ENCODE measurements at regions not wholly inside any gene's neighbourhood (a gene's known extent, or its start where the extent isn't known, plus 50 kb on each side); places are given as distances from the start of the nearest gene placed in this dataset.

GRCh38 chr4:98712607-98713006, 54.2 kb upstream of the TSPAN5 start (continued):
- TF ChIP-seq TAF1 (IDR thresholded peaks at IDR 0.05; ENCODE audit: borderline replicate concordance, low read depth, low read length) (no peak), TEAD4 (IDR thresholded peaks at IDR 0.05; ENCODE audit: borderline replicate concordance, insufficient read depth) (0 out of 2 replicates have a peak, but pooled peaks have one; percentile 36), RXRA (IDR thresholded peaks at IDR 0.05; ENCODE audit: borderline replicate concordance, low read depth) (peak; percentile 22; the same call in 1 of the 2 replicates), MXI1 (IDR thresholded peaks at IDR 0.05; ENCODE audit: low read depth, low read length) (no peak), SMC3 (IDR thresholded peaks at IDR 0.05; ENCODE audit: low read depth, low read length) (no peak), NRF1 (IDR thresholded peaks at IDR 0.05; ENCODE audit: low read depth, low read length) (no peak), GATA2 (CRISPR knock-in tag; IDR thresholded peaks at IDR 0.05) (peak; percentile 61; the same call in 1 of the 2 replicates), PBX3 (IDR thresholded peaks at IDR 0.05) (peak; percentile 93), POLR2AphosphoS5 (IDR thresholded peaks at IDR 0.05; ENCODE audit: low read depth, low read length) (peak; percentile 77; the same call in 1 of the 2 replicates), TCF12 (IDR thresholded peaks at IDR 0.05) (peak; percentile 97), FOXJ3 (CRISPR knock-in tag; IDR thresholded peaks at IDR 0.05) (no peak), ZBTB33 (IDR thresholded peaks at IDR 0.05; ENCODE audit: borderline replicate concordance, low read depth) (no peak)
- TF ChIP-seq, protein P1, sequence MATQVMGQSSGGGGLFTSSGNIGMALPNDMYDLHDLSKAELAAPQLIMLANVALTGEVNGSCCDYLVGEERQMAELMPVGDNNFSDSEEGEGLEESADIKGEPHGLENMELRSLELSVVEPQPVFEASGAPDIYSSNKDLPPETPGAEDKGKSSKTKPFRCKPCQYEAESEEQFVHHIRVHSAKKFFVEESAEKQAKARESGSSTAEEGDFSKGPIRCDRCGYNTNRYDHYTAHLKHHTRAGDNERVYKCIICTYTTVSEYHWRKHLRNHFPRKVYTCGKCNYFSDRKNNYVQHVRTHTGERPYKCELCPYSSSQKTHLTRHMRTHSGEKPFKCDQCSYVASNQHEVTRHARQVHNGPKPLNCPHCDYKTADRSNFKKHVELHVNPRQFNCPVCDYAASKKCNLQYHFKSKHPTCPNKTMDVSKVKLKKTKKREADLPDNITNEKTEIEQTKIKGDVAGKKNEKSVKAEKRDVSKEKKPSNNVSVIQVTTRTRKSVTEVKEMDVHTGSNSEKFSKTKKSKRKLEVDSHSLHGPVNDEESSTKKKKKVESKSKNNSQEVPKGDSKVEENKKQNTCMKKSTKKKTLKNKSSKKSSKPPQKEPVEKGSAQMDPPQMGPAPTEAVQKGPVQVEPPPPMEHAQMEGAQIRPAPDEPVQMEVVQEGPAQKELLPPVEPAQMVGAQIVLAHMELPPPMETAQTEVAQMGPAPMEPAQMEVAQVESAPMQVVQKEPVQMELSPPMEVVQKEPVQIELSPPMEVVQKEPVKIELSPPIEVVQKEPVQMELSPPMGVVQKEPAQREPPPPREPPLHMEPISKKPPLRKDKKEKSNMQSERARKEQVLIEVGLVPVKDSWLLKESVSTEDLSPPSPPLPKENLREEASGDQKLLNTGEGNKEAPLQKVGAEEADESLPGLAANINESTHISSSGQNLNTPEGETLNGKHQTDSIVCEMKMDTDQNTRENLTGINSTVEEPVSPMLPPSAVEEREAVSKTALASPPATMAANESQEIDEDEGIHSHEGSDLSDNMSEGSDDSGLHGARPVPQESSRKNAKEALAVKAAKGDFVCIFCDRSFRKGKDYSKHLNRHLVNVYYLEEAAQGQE (IDR thresholded peaks at IDR 0.05; ENCODE audit: low read depth, low read length) = no peak

- Histone ChIP-seq H3K4me3 (ENCODE audit: low read depth in 2 of 2, low read length in 1 of 2) (no peak overlapping the region), H4K20me1 (ENCODE audit: insufficient read depth) (no peaks in the 10 kb centered on the region), H3K36me3 (replicated peaks in 1 of 2; ENCODE audit: control insufficient read depth in 1 of 2, insufficient read depth in 2 of 2, low read length in 1 of 2) (no peaks in the 10 kb centered on the region), H3F3A (replicated peaks; ENCODE audit: insufficient read depth) (peaks cover 4% of the 10 kb centered on the region), H3K27ac (ENCODE audit: low read depth in 2 of 2, low read length in 1 of 2) (no peak overlapping the region), H3K9me3 (peaks cover 6% of the 10 kb centered on the region; the same call in 1 of the 2 replicates), H3K27me3 (ENCODE audit: insufficient read depth) (no peaks in the 10 kb centered on the region), H3K9ac (no peak overlapping the region), H3K4me1 (ENCODE audit: control insufficient read depth in 1 of 2, insufficient read depth in 2 of 2, low read depth in 1 of 2, low read length in 1 of 2) (no peaks in the 10 kb centered on the region; a peak in 2 of 4 replicates), H3K9me2 (no peaks in the 10 kb centered on the region), H3K4me2 (no peak overlapping the region), H3K79me2 (ENCODE audit: insufficient read depth) (no peaks in the 10 kb centered on the region), H2AFZ (ENCODE audit: low read depth) (no peak overlapping the region)
- no peak for DNase-seq
- POLR2A ChIA-PET = no interaction called here
- TF ChIP-seq, protein P2, sequence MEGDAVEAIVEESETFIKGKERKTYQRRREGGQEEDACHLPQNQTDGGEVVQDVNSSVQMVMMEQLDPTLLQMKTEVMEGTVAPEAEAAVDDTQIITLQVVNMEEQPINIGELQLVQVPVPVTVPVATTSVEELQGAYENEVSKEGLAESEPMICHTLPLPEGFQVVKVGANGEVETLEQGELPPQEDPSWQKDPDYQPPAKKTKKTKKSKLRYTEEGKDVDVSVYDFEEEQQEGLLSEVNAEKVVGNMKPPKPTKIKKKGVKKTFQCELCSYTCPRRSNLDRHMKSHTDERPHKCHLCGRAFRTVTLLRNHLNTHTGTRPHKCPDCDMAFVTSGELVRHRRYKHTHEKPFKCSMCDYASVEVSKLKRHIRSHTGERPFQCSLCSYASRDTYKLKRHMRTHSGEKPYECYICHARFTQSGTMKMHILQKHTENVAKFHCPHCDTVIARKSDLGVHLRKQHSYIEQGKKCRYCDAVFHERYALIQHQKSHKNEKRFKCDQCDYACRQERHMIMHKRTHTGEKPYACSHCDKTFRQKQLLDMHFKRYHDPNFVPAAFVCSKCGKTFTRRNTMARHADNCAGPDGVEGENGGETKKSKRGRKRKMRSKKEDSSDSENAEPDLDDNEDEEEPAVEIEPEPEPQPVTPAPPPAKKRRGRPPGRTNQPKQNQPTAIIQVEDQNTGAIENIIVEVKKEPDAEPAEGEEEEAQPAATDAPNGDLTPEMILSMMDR (IDR thresholded peaks at IDR 0.05) = no peak
- no peak for TF ChIP-seq MEF2A (IDR thresholded peaks at IDR 0.05; ENCODE audit: borderline replicate concordance, low read depth)
- CTCF ChIA-PET = interaction anchor here (0.6 to 1.6 kb wide), 3 partner anchors 10 to 1709 kb away, joined by 3 to 6 read pairs (median 4); no protein-coding TSS in a partner anchor
These were observed 53.1 kb upstream of the TSPAN5 start for GRCh38 chr4:98711526-98711925.

Measured in SK-N-SH (cell line).